ENCODE measurements at regions not wholly inside any gene's neighbourhood (a gene's known extent, or its start where the extent isn't known, plus 50 kb on each side); places are given as distances from the start of the nearest gene placed in this dataset.

- TF ChIP-seq STAT1 (IDR thresholded peaks at IDR 0.05; ENCODE audit: unreplicated experiment) (no peak), ZNF114 (CRISPR knock-in tag; IDR thresholded peaks at IDR 0.05) (no peak), CTCF (conservative IDR thresholded peaks at IDR 0.05; ENCODE audit: low read depth in 2 of 2) (no peak)
- ATAC-seq (no peak), DNase-seq (ENCODE audit: low spot score) (no peak)
- no peak overlapping the region for H3K4me2 ChIP-seq
- no peaks in the 10 kb centered on the region for H3K9me2 ChIP-seq (ENCODE audit: insufficient read depth)
- no peak overlapping the region for H3K4me3 Mint-ChIP-seq
- no peak overlapping the region for H2AFZ ChIP-seq
- no peaks in the 10 kb centered on the region for H3K79me2 ChIP-seq (replicated peaks; ENCODE audit: insufficient read depth)
- no peaks in the 10 kb centered on the region for H3K4me1 ChIP-seq (ENCODE audit: insufficient read depth)
- H3K27me3 ChIP-seq (ENCODE audit: insufficient read depth) = no peaks in the 10 kb centered on the region
- H3K36me3 ChIP-seq (ENCODE audit: insufficient read depth) = no peaks in the 10 kb centered on the region
- no peaks in the 10 kb centered on the region for H4K20me1 ChIP-seq (replicated peaks; ENCODE audit: insufficient read depth)
- no peak overlapping the region for H3K4me3 ChIP-seq
- peaks cover 5% of the 10 kb centered on the region for H3K27me3 Mint-ChIP-seq (ENCODE audit: insufficient read depth, low read depth, poor library complexity)
- H3K36me3 Mint-ChIP-seq (ENCODE audit: low read depth) = no peaks in the 10 kb centered on the region
- H3K9me3 Mint-ChIP-seq = no peaks in the 10 kb centered on the region; the same call in 2 of the 3 replicates
- no peaks in the 10 kb centered on the region for H3F3A ChIP-seq (replicated peaks; ENCODE audit: low read depth)
- peaks cover 20% of the 10 kb centered on the region for H3K4me1 Mint-ChIP-seq
- no peak overlapping the region for H3K27ac ChIP-seq (ENCODE audit: low read depth)
- peak overlapping the region; percentile 66; the same call in 1 of the 2 replicates for H3K27ac Mint-ChIP-seq
Measured at GRCh38 chr11:15825976-15826650, 530.2 kb downstream of the SOX6 start.

- peak; percentile 99 for ATAC-seq
- H3K4me3 Mint-ChIP-seq = no peak overlapping the region
- Histone ChIP-seq H3K36me3 (ENCODE audit: insufficient read depth) (no peaks in the 10 kb centered on the region), H3K4me1 (ENCODE audit: insufficient read depth) (no peaks in the 10 kb centered on the region), H3K27ac (ENCODE audit: low read depth) (no peak overlapping the region), H3F3A (replicated peaks; ENCODE audit: low read depth) (no peaks in the 10 kb centered on the region), H3K79me2 (replicated peaks; ENCODE audit: insufficient read depth) (no peaks in the 10 kb centered on the region), H2AFZ (no peak overlapping the region), H3K27me3 (ENCODE audit: insufficient read depth) (no peaks in the 10 kb centered on the region), H3K4me3 (no peak overlapping the region), H3K9me2 (ENCODE audit: insufficient read depth) (no peaks in the 10 kb centered on the region), H4K20me1 (replicated peaks; ENCODE audit: insufficient read depth) (no peaks in the 10 kb centered on the region), H3K4me2 (no peak overlapping the region)
- H3K9me3 Mint-ChIP-seq = no peaks in the 10 kb centered on the region; the same call in 2 of the 3 replicates
- H3K36me3 Mint-ChIP-seq (ENCODE audit: low read depth) = no peaks in the 10 kb centered on the region
- H3K27me3 Mint-ChIP-seq (ENCODE audit: insufficient read depth, low read depth, poor library complexity) = peaks cover 5% of the 10 kb centered on the region
- no peak overlapping the region for H3K27ac Mint-ChIP-seq
- DNase-seq (ENCODE audit: low spot score) = peak; percentile 84
- H3K4me1 Mint-ChIP-seq = peaks cover 20% of the 10 kb centered on the region
- TF ChIP-seq REST (IDR thresholded peaks at IDR 0.05; ENCODE audit: unreplicated experiment) (no peak), CTCF (conservative IDR thresholded peaks at IDR 0.05; ENCODE audit: low read depth in 2 of 2) (peak; percentile 88 to 93)
Measured at GRCh38 chr11:15826826-15827225, 529.5 kb downstream of the SOX6 start.
